SIG-M5 treated with dmso at 0.1 percent for 504 hours (cell line): ENCODE measurements at regions not wholly inside any gene's neighbourhood (a gene's known extent, or its start where the extent isn't known, plus 50 kb on each side); places are given as distances from the start of the nearest gene placed in this dataset.

Experiments used
- DNase-seq: peaks from one replicate; lab custom pipeline; 2025; ENCODE audit not compliant: unreplicated experiment; lab: John Stamatoyannopoulos, UW

DNA sequence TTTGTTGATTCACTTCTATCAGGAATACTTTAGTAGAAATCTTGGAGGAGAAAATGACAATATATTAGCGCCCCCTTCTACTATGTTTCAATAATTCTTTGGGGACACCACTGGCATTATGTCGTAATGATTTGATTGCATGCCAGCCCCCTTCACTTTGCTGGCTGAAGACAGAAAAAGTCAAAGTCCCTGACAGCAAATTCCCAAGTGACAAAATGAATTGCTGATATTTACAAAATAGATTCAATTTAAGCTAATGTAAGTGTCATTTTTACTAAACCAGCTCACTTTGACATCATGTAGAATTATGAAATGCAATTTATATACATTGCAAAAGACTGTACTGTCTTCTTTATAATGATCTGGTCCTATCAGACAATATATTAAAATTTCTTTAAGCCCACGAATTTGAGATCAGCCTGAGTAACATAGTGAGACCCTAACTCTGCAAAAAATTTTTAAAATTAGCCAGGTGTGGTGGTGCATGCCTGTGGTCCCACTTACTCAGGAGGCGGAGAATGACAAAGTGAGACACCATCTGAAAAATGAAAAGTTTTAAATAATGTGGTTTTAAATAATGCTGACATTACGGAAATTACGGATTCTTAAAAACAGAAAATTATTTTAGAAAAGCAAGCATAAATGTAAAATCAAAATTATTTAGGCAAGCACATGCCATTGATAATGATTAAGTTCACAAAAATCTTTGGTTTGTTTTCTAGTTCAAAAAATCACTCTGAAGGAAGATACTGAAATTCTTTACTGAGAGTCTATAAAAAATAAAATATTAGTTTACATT, 520.1 kb upstream of the PKDCC start:
- DNase-seq: no peak

- DNase-seq: no peak
Measured at GRCh38 chr2:41535575-41535974, 512.2 kb upstream of the PKDCC start.

- DNase-seq: no peak
Measured at GRCh38 chr2:41540272-41540998, 507.4 kb upstream of the PKDCC start.

DNA sequence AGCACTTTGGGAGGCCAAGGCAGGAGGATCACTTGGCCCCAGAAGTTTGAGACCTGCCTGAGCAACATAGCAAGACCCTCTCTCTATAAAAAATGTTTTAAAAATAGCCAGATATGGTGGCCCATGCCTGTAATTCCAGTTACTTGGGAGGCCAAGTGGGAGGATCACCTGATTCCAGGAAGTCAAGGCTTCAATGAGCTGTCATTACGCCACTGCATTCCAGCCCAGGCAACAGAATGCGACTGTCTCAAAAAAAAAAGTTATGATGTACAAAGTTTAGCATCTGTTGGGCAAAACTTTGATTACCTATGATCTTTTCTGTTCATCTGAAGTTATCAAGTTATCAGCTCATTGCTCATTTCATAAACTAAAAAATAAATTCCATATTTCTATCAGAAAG, 504.1 kb upstream of the PKDCC start:
- DNase-seq: no peak

DNA sequence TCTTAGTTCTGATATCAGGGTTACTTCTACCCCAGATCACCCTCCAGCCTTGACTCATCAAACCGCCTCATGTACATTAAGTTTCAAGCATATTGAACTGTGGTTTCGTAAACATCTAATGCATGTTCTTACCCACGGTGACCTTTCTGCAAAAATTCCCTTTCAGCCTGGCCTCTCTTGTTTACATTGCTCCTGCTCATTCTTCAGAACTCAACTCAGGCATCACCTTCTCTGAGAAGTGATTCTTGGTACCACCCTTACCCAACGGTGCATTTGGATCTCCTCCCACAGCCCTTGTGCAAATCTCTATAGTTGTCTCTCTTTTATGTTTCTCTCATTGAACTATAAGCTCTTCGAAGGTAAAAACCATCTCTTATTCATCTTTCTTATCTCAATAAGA, 503.1 kb upstream of the PKDCC start:
- DNase-seq: no peak

DNA sequence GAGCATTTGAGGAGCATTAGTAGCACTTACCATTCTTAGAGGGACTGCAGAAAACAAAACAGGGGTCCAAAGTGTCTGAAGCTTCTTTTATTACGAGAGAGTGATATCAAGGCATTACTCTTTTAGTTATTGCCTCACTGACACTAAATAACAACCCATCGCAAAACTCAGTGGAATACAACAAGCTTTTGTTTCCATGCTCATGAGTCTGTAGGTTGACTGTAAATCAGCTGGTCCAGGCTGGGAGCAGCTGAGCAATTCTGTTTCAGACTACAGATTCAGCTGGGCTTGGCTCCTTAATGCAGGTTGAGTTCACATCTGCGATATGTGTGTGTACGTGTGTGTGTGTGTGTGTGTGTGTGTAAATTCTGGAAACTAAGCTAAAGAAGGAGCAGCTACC, 501.8 kb upstream of the PKDCC start:
- DNase-seq: no peak

DNA sequence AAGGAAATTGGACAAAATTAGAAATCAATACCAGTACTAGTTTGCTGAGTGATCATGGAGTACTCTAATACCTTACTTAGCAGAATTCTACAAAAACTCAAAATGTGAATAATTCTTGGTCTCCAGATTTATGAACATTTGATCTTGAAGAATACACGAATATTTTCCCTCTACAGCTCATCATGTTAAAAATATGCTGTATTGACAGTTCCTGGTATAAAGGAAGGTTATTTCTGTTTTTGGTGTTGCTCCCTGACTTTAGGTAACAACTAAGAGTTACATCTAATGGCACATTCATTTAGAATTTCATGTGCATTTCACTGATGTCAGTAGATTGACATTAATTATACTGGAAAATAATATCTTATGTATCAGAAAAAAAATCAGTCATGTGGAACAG, 479.2 kb upstream of the PKDCC start:
- DNase-seq: no peak

DNA sequence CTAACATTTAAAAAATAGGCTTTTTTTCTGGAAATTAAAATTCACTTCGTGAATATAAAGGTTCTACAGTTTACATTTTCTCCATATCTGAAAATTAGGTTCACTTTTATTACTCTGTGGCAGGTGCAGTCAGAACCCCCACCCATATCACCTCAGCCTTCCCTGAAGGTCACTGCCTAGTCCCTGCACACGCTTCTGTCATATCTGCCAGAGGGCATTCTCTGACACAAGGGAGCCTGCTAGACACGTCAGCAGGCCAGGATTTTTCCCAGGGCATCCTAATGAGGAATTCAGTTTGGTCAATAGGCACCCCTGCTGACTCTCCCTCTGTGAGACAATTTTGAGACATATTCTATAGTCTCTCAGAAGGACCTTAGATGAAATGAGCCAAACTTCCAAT, 475.7 kb upstream of the PKDCC start:
- DNase-seq: no peak

DNA sequence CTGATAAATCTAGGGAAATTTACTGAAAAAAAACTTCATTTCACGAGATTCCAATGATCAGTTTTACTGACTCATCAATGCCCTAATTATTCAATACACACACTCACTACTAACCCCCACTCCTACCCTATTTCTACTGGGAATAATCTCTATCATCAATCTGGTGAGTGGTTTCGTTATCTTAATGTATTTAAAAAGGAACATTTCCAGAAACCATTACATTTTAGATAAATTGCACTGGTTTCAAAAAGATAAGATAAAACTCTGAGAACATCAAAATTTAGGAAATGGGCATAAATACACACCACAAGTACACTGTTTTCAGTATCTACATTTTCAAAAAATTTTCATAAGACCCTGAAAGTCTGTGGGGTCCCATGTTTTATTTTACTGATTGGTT, 471.4 kb upstream of the PKDCC start:
- DNase-seq: no peak

GRCh38 chr2:41579806-41580205, 468.0 kb upstream of the PKDCC start:
- no peak for DNase-seq

GRCh38 chr2:41580806-41581205, 467.0 kb upstream of the PKDCC start:
- no peak for DNase-seq

DNA sequence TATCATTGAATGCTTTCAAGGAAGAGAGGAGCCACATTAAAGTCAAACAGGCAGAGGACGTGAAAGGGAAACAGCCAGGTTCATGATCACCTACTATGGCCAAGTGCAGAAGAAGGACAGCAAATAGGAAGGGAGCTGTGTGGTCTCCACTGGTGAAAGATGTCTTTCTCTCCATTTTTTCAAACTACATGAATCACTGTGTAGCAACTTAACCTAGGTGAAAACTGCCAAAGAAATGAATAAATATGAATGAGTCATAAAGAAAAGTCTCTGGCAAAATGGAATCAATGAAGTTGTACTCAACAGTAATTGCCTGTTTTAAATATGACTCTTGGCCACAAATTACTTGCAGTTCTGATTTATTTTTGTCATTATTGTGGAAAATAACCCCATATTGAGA, 452.6 kb upstream of the PKDCC start:
- DNase-seq: no peak

DNA sequence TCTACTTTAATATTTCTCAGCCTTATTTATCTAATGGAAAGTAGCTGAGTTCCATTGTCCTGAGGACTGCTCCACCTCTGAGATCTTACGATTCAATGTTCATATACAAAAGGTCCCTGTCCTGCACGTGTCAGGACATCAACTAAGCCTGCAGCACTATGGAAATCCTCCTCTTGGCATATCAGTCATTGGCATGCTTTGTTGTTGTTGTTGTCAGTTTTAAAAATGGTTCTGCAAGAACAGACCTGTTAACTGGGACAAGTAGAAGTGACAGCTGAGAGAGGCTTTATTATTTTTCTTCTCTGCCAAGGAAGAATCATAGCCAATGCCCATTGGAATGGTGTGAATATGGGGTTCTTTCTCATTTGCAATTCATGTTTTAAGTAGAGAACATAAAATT, 450.1 kb upstream of the PKDCC start:
- no peak for DNase-seq

- no peak for DNase-seq
Measured at GRCh38 chr2:41598161-41598894, 449.5 kb upstream of the PKDCC start.

DNA sequence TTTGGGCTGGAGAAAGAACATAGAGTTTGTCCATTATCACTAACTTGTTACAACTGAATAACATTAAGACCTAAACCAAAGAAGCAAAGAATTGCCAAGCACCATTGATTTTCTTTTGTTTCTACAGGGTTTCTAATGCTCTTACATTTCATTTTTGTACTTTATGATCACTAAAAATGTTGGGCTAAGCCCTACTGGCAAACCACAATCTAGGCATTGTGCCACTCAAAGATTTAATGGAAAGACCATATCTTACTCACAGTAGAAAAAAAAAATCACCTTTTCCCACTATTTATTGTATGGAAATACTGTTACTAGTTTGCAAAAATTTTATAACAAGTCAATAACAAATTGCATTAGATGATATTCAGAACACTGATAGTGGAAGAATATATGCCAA, 447.4 kb upstream of the PKDCC start:
- no peak for DNase-seq

- no peak for DNase-seq
Measured at GRCh38 chr2:41602341-41602740, 445.5 kb upstream of the PKDCC start.

GRCh38 chr2:41605311-41605710, 442.5 kb upstream of the PKDCC start:
- DNase-seq: no peak

- no peak for DNase-seq
Measured at GRCh38 chr2:41605914-41606313, 441.9 kb upstream of the PKDCC start.

DNA sequence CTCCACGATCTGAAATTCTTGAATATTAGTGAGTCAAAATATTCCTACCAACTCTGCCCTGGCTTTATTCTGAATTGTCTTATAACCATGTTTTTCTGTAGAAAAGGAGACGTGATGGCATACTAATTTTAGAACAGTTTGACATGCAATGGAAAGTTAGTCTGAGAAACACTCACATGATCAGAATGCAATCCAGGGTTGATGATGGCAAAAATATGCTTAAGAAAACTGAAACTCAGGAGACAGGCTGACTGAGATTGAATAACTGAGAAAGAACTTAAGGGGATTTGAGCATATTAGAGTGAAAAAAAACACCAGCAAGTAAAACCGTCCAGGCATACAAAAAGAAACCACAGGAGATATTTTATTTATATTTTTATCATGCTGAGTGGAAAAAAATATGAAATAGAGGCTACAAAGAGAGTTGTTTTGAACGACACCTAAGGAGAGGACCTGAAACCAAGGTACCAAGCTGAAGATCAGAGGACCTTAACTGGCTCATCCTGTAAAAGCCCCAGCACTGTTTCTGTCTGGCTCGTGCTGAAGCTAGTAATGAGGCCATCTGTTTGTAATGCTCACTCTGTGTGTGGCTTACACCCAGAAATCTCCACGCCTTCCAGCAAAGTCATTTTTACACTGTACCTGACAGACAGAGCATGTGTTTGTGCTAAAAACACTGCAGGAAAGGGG, 437.2 kb upstream of the PKDCC start:
- no peak for DNase-seq

- DNase-seq: peak; percentile 1
Measured at GRCh38 chr2:41618754-41619153, 429.1 kb upstream of the PKDCC start.

DNA sequence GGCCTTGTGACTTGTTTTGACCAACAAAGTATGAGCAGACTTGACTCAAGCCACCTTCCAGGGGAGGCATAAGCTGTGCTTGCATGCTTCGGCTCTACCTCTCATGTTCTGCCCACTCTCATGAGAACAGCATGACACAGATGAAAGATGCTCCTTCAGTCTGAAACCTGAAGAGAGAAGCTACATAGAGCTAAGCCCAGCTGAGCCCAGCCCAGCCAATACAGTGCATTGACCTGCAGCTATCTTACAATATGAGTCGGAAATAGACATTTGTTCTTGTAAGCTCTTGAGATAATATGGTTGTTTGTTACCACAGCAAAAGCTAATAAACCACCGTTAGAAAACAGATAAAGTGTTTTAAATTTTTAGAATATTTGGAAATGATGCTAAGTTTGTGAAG, 426.7 kb upstream of the PKDCC start:
- DNase-seq: no peak
